ENCODE measurements at regions not wholly inside any gene's neighbourhood (a gene's known extent, or its start where the extent isn't known, plus 50 kb on each side); places are given as distances from the start of the nearest gene placed in this dataset.
"Not testable (repeated sequence)": the region's sequence is repeated elsewhere in the genome, so short reads cannot be mapped to it uniquely, and the experiment has no call there.

- DNase-seq (ENCODE audit: low read depth, low spot score) = no peak
Observed at GRCh38 chr3:153830552-153830951, 290.6 kb upstream of the ARHGEF26 start.

- DNase-seq (ENCODE audit: low read depth, low spot score) = no peak
Observed at GRCh38 chr3:153835540-153835939, 285.6 kb upstream of the ARHGEF26 start.

- DNase-seq (ENCODE audit: low read depth, low spot score) = no peak
Observed at GRCh38 chr3:153840487-153840886, 280.7 kb upstream of the ARHGEF26 start.

GRCh38 chr3:153843994-153844393 is 277.2 kb upstream of the ARHGEF26 start:
- DNase-seq (ENCODE audit: low read depth, low spot score) = no peak

GRCh38 chr3:153845311-153845710 is 275.9 kb upstream of the ARHGEF26 start:
- DNase-seq (ENCODE audit: low read depth, low spot score) = no peak

- DNase-seq (ENCODE audit: low read depth, low spot score) = no peak
Observed at GRCh38 chr3:153848702-153849101, 272.5 kb upstream of the ARHGEF26 start.

- no peak for DNase-seq (ENCODE audit: low read depth, low spot score)
Observed at GRCh38 chr3:153852355-153852754, 268.8 kb upstream of the ARHGEF26 start.

- DNase-seq (ENCODE audit: low read depth, low spot score) = no peak
Observed at GRCh38 chr3:153853163-153853562, 268.0 kb upstream of the ARHGEF26 start.

- no peak for DNase-seq (ENCODE audit: low read depth, low spot score)
Observed at GRCh38 chr3:153855772-153856171, 265.4 kb upstream of the ARHGEF26 start.

GRCh38 chr3:153856932-153857331 is 264.3 kb upstream of the ARHGEF26 start:
- no peak for DNase-seq (ENCODE audit: low read depth, low spot score)

- DNase-seq (ENCODE audit: low read depth, low spot score) = no peak
Observed at GRCh38 chr3:153864793-153865192, 256.4 kb upstream of the ARHGEF26 start.

GRCh38 chr3:153866901-153867300 is 254.3 kb upstream of the ARHGEF26 start:
- no peak for DNase-seq (ENCODE audit: low read depth, low spot score)

GRCh38 chr3:153874348-153874747 is 246.8 kb upstream of the ARHGEF26 start:
- not testable (repeated sequence) for DNase-seq (ENCODE audit: low read depth, low spot score)

GRCh38 chr3:153880493-153880892 is 240.7 kb upstream of the ARHGEF26 start:
- DNase-seq (ENCODE audit: low read depth, low spot score) = no peak

- DNase-seq (ENCODE audit: low read depth, low spot score) = no peak
Observed at GRCh38 chr3:153881201-153881600, 240.0 kb upstream of the ARHGEF26 start.

- no peak for DNase-seq (ENCODE audit: low read depth, low spot score)
Observed at GRCh38 chr3:153885359-153885758, 235.8 kb upstream of the ARHGEF26 start.

GRCh38 chr3:153889905-153890334 is 231.3 kb upstream of the ARHGEF26 start:
- DNase-seq (ENCODE audit: low read depth, low spot score) = no peak

- DNase-seq (ENCODE audit: low read depth, low spot score) = no peak
Observed at GRCh38 chr3:153892126-153892525, 229.1 kb upstream of the ARHGEF26 start.

GRCh38 chr3:153894857-153895256 is 226.3 kb upstream of the ARHGEF26 start:
- DNase-seq (ENCODE audit: low read depth, low spot score) = no peak

GRCh38 chr3:153896197-153896596 is 225.0 kb upstream of the ARHGEF26 start:
- no peak for DNase-seq (ENCODE audit: low read depth, low spot score)

GRCh38 chr3:153897025-153897723 is 224.0 kb upstream of the ARHGEF26 start:
- no peak for DNase-seq (ENCODE audit: low read depth, low spot score)

GRCh38 chr3:153897842-153898241 is 223.3 kb upstream of the ARHGEF26 start:
- no peak for DNase-seq (ENCODE audit: low read depth, low spot score)

GRCh38 chr3:153901152-153901551 is 220.0 kb upstream of the ARHGEF26 start:
- DNase-seq (ENCODE audit: low read depth, low spot score) = no peak

GRCh38 chr3:153901991-153902390 is 219.2 kb upstream of the ARHGEF26 start:
- DNase-seq (ENCODE audit: low read depth, low spot score) = no peak

Measured in brain pericyte (primary cell).